Osteocyte (in vitro differentiated cells): ENCODE measurements at regions not wholly inside any gene's neighbourhood (a gene's known extent, or its start where the extent isn't known, plus 50 kb on each side); places are given as distances from the start of the nearest gene placed in this dataset.

ENCODE experiments used
- DNase-seq: peaks from one replicate; pipeline ENCODE4 v3.0.0; 2021; ENCODE audit warnings: mixed read lengths; ENCODE audit not compliant: unreplicated experiment; ENCODE audit errors: extremely low spot score
- H3K27ac Mint-ChIP-seq: one replicate; pipeline ENCODE4 v1.8.0; 2021; ENCODE audit warnings: mild to moderate bottlenecking, mixed read lengths; ENCODE audit not compliant: unreplicated experiment
- H3K27me3 Mint-ChIP-seq: one replicate; pipeline ENCODE4 v1.8.0; 2021; ENCODE audit warnings: mixed read lengths; ENCODE audit not compliant: unreplicated experiment
- H3K36me3 Mint-ChIP-seq: one replicate; pipeline ENCODE4 v1.8.0; 2021; ENCODE audit warnings: mixed read lengths; ENCODE audit not compliant: unreplicated experiment
- H3K4me1 Mint-ChIP-seq: one replicate; pipeline ENCODE4 v1.8.0; 2021; ENCODE audit warnings: mixed read lengths; ENCODE audit not compliant: unreplicated experiment
- H3K4me3 Mint-ChIP-seq: one replicate; pipeline ENCODE4 v1.8.0; 2021; ENCODE audit warnings: mild to moderate bottlenecking, moderate library complexity, mixed read lengths; ENCODE audit not compliant: unreplicated experiment
- H3K9me3 Mint-ChIP-seq: one replicate; pipeline ENCODE4 v1.8.0; 2021; ENCODE audit warnings: mixed read lengths; ENCODE audit not compliant: unreplicated experiment
- TF ChIP-seq, protein P1 (sequence below): fragments of 200-600 bp; sonication (generic); IDR thresholded peaks from 2 replicates; pipeline ENCODE4 v1.5.0; 2021; ENCODE audit warnings: antibody characterized with exemption, mild to moderate bottlenecking, moderate library complexity

DNA sequence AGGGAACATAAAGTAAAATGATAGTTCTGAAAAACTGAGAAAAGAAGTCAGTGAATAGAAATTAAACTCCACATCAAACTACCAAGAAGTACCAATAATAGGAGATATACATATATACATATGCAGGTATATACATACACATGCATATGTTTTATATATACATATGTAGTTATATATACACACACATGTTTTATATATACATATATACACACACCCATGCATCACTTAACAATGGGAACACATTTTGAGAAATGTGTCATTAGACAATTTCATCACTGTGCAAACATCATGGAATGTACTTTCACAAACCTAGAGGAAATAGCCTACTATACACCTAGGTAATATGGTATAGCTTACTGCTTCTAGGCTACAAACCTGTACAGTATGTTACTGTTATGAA lies 626.8 kb upstream of the PCDH9 start:
- Mint-ChIP-seq H3K9me3 (peaks cover 5% of the 10 kb centered on the region), H3K27me3 (no peaks in the 10 kb centered on the region), H3K4me3 (no peak overlapping the region), H3K4me1 (peaks cover 20% of the 10 kb centered on the region), H3K27ac (no peak overlapping the region), H3K36me3 (peaks cover 2% of the 10 kb centered on the region)
- TF ChIP-seq, protein P1, sequence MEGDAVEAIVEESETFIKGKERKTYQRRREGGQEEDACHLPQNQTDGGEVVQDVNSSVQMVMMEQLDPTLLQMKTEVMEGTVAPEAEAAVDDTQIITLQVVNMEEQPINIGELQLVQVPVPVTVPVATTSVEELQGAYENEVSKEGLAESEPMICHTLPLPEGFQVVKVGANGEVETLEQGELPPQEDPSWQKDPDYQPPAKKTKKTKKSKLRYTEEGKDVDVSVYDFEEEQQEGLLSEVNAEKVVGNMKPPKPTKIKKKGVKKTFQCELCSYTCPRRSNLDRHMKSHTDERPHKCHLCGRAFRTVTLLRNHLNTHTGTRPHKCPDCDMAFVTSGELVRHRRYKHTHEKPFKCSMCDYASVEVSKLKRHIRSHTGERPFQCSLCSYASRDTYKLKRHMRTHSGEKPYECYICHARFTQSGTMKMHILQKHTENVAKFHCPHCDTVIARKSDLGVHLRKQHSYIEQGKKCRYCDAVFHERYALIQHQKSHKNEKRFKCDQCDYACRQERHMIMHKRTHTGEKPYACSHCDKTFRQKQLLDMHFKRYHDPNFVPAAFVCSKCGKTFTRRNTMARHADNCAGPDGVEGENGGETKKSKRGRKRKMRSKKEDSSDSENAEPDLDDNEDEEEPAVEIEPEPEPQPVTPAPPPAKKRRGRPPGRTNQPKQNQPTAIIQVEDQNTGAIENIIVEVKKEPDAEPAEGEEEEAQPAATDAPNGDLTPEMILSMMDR = no peak
- no peak for DNase-seq

DNA sequence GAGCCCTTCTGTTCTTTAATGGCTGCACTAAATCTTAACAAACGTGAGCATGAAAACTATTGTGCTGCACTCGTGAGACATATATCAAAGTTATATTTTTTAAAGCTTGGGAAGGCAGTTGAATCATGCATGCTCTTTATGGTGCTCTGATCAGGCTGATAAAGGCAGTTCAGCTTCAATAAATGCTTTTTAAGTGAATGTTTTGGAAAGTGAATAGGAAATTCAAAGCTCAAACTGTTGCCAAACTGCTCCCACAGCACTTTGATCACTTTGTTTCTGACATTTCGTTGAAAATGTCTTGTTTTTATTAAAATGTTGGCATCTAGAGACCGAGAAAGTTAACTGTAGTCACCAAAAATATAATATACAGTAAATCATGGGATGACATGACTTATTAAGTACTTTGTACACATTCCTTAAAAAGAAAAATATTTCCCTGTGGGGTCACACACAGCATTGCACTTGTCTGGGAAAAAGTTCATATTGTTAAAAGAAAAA lies 625.7 kb upstream of the PCDH9 start:
- no peak overlapping the region for H3K27ac Mint-ChIP-seq
- no peaks in the 10 kb centered on the region for H3K36me3 Mint-ChIP-seq
- DNase-seq = no peak
- no peaks in the 10 kb centered on the region for H3K9me3 Mint-ChIP-seq
- peaks cover 20% of the 10 kb centered on the region for H3K4me1 Mint-ChIP-seq
- H3K4me3 Mint-ChIP-seq = no peak overlapping the region
- H3K27me3 Mint-ChIP-seq = no peaks in the 10 kb centered on the region
- TF ChIP-seq, protein P1 = no peak

DNA sequence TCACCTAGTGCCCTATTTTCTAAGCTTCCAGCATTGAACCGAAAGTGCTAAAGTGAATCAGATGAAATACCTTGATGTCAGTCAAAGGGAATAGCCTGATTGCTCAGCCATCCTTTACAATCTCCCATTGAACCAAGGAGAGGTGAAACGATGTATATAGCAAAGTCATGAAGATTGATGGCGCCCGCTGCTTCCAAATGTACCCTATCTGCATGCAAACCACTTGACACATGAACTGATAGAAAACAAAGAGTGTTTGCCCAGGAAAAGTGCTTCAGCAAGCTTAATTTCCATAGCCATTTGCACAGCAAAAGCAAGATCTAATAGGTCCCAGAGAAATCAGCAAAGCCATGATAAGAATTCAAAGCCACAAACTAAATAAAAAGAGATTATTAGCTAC lies 624.9 kb upstream of the PCDH9 start:
- no peak overlapping the region for H3K4me3 Mint-ChIP-seq
- no peaks in the 10 kb centered on the region for H3K9me3 Mint-ChIP-seq
- DNase-seq = no peak
- peaks cover 20% of the 10 kb centered on the region for H3K4me1 Mint-ChIP-seq
- TF ChIP-seq, protein P1 = no peak
- H3K36me3 Mint-ChIP-seq = no peaks in the 10 kb centered on the region
- no peaks in the 10 kb centered on the region for H3K27me3 Mint-ChIP-seq
- no peak overlapping the region for H3K27ac Mint-ChIP-seq

DNA sequence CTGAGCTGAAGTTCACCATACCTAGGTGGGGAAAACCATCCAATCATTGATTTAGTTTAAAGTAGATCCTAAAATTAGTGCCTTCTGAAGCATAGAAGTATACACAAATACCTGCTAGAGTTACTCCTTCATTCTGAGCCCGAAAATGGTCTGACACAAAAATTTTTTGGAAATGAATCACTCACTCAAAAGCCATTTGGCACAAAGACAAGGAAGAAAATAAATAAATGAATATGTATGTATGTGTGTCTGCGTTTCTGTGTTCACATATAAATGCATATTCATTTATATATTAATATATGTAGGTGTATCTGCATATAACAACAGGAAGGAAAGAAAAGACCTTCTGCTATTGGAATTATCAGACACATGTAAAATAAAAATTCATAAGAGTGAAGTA lies 614.4 kb upstream of the PCDH9 start:
- Mint-ChIP-seq H3K4me1 (no peaks in the 10 kb centered on the region), H3K4me3 (no peak overlapping the region), H3K36me3 (no peaks in the 10 kb centered on the region), H3K27me3 (no peaks in the 10 kb centered on the region), H3K27ac (no peak overlapping the region), H3K9me3 (no peaks in the 10 kb centered on the region)
- DNase-seq = no peak
- TF ChIP-seq, protein P1 = no peak

DNA sequence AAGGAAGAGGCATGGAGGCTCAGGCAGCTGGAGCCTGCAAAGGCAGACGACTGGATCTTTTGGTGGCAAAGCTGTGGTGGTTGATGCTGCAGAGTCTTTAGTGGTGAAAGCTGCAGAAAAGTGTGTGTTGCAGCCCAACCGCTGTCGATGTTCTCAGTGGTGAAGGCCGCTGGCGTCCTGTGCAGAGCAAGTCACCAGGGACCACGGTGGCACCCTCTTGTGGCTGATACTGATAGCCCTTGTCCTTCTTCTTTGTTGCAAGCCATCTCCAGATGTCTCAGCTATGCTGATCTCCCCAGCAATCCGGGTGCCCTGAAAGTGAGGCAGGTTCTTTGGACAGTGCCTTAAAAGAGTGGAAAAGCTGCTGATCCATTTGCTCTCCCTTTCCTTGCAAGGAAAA lies 610.9 kb upstream of the PCDH9 start:
- Mint-ChIP-seq H3K36me3 (no peaks in the 10 kb centered on the region), H3K27ac (no peak overlapping the region), H3K4me3 (no peak overlapping the region), H3K4me1 (no peaks in the 10 kb centered on the region), H3K27me3 (no peaks in the 10 kb centered on the region), H3K9me3 (no peaks in the 10 kb centered on the region)
- TF ChIP-seq, protein P1 = no peak
- no peak for DNase-seq
